ENCODE measurements at regions not wholly inside any gene's neighbourhood (a gene's known extent, or its start where the extent isn't known, plus 50 kb on each side); places are given as distances from the start of the nearest gene placed in this dataset.

DNA sequence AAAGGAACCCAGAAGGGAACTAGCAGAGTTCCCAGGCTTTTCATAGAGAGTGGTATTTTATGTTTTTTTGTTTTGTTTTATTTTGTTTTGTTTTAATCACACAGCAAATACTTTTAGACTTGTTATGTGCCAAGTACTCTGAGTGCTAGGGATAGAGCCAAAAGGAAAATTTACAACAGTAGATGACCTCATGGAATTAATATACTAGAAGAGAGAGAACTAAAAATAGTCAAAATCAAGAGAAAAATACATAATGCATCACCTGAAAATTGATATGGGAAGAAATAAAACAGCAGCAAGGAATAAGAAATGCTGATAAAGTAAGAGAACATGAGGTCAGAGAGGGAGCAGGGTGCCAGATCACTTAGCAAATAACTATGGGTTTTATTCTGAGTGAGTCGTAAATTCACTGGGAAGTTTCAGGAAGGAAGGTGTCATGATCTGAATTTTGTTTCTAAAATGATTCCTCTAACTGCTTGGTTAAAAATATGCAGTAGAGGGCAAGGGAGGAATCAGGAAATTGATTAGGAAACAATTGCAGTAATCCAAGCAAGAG is 351.0 kb downstream of the ANKRD7 start:
- TF ChIP-seq EZH2 (IDR thresholded peaks at IDR 0.05) (no peak), POLR2AphosphoS5 (IDR thresholded peaks at IDR 0.05; ENCODE audit: borderline replicate concordance, low read depth, low read length) (no peak), FOXP2 (optimal IDR thresholded peaks at IDR 0.05; ENCODE audit: control extremely low read depth, extremely low read length, insufficient read depth) (no peak)
